ENCODE measurements at regions not wholly inside any gene's neighbourhood (a gene's known extent, or its start where the extent isn't known, plus 50 kb on each side); places are given as distances from the start of the nearest gene placed in this dataset.

- no peaks in the 10 kb centered on the region for H3K9me3 ChIP-seq
- no peak overlapping the region for H3K4me2 ChIP-seq
- ChIA-PET POLR2A (no interaction called here), CTCF (interaction anchor here (0.6 kb wide), 1 partner anchor 71 kb away, joined by 3 read pairs; no protein-coding TSS in a partner anchor)
- DNase-seq (ENCODE audit: low read depth in 1 of 2, low spot score in 1 of 2) (no peak), FAIRE-seq (no peak), ATAC-seq (no peak)
- TF ChIP-seq ELK1 (IDR thresholded peaks at IDR 0.05; ENCODE audit: low read depth, low read length) = no peak
- TF ChIP-seq RFX5 (IDR thresholded peaks at IDR 0.05) = no peak
- TF ChIP-seq FOSL2 (IDR thresholded peaks at IDR 0.05) = no peak
- no peak for TF ChIP-seq FOSL2 (CRISPR knock-in tag; IDR thresholded peaks at IDR 0.05)
- no peak for TF ChIP-seq HOXA7 (CRISPR knock-in tag; IDR thresholded peaks at IDR 0.05)
- TF ChIP-seq KDM5A (IDR thresholded peaks at IDR 0.05) = no peak
- TF ChIP-seq RAD21 (conservative IDR thresholded peaks at IDR 0.05 in 1 of 2, IDR thresholded peaks at IDR 0.05 in 1 of 2) = no peak
- no peak overlapping the region for H3K4me3 ChIP-seq
- H3K4me1 ChIP-seq = no peaks in the 10 kb centered on the region
- no peak overlapping the region for H3K27ac ChIP-seq
- WGBS (ENCODE audit: missing lambda C conversion rate) = 27% methylated on average over 6 of the region's 6 CpGs
Measured at GRCh38 chr7:127512663-127513062, 72.7 kb downstream of the GCC1 start.

GRCh38 chr7:127504715-127505114 is 80.7 kb downstream of the GCC1 start:
- H3K4me2 ChIP-seq = no peak overlapping the region
- POLR2A ChIA-PET = no interaction called here
- H3K27ac ChIP-seq = no peak overlapping the region
- DNase-seq (ENCODE audit: low read depth in 1 of 2, low spot score in 1 of 2) (peak in 1 of 2 experiments; percentile 29), FAIRE-seq (no peak), ATAC-seq (peak in 1 of 2 experiments; percentile 77; a peak in 3 of 6 replicates)
- no peak overlapping the region for H3K4me3 ChIP-seq
- no peaks in the 10 kb centered on the region for H3K9me3 ChIP-seq
- WGBS (ENCODE audit: missing lambda C conversion rate) = 1% methylated on average over 4 of the region's 4 CpGs
- H3K4me1 ChIP-seq = no peaks in the 10 kb centered on the region
- CTCF ChIA-PET = interaction anchor here (2.0 to 2.1 kb wide), 2 partner anchors 10 to 12 kb away, joined by 6 to 7 read pairs; no protein-coding TSS in a partner anchor
- TF ChIP-seq HOXA7 (CRISPR knock-in tag; IDR thresholded peaks at IDR 0.05) = no peak
- no peak for TF ChIP-seq PBX3 (IDR thresholded peaks at IDR 0.05)
- TF ChIP-seq E2F6 (IDR thresholded peaks at IDR 0.05; ENCODE audit: borderline replicate concordance, low read depth) = no peak
- TF ChIP-seq PHF8 (IDR thresholded peaks at IDR 0.05; ENCODE audit: borderline replicate concordance, low read depth) = no peak
- TF ChIP-seq BHLHE40 (IDR thresholded peaks at IDR 0.05; ENCODE audit: low read depth, low read length) = no peak
- TF ChIP-seq TP53 (CRISPR knock-in tag; IDR thresholded peaks at IDR 0.05) = no peak
- no peak for TF ChIP-seq MAX (IDR thresholded peaks at IDR 0.05)
- no peak for TF ChIP-seq HOXB5 (CRISPR knock-in tag; IDR thresholded peaks at IDR 0.05)
- TF ChIP-seq CBX8 (IDR thresholded peaks at IDR 0.05) = no peak
- TF ChIP-seq GATA3 (IDR thresholded peaks at IDR 0.05; ENCODE audit: borderline replicate concordance) = no peak
- peak in 1 of 2 experiments; percentile 29; a peak in 2 of 5 replicates for TF ChIP-seq RAD21 (conservative IDR thresholded peaks at IDR 0.05 in 1 of 2, IDR thresholded peaks at IDR 0.05 in 1 of 2)
- no peak for TF ChIP-seq RCOR1 (IDR thresholded peaks at IDR 0.05; ENCODE audit: low read depth, low read length)
- TF ChIP-seq CTCF (IDR thresholded peaks at IDR 0.05) = peak; percentile 22; the same call in 2 of the 3 replicates

- CTCF ChIA-PET = no interaction called here
- WGBS (ENCODE audit: missing lambda C conversion rate) = 10% methylated on average over 4 of the region's 4 CpGs
- FAIRE-seq = no peak
- TF ChIP-seq TFCP2L1 (CRISPR knock-in tag; IDR thresholded peaks at IDR 0.05) (no peak), FOSL2 (IDR thresholded peaks at IDR 0.05) (no peak), FOSL2 (CRISPR knock-in tag; IDR thresholded peaks at IDR 0.05) (no peak), MAZ (IDR thresholded peaks at IDR 0.05; ENCODE audit: borderline replicate concordance, low read depth, low read length) (no peak), BHLHE40 (IDR thresholded peaks at IDR 0.05; ENCODE audit: low read depth, low read length) (no peak), USF2 (IDR thresholded peaks at IDR 0.05) (no peak), TP53 (CRISPR knock-in tag; IDR thresholded peaks at IDR 0.05) (no peak), FOSB (CRISPR knock-in tag; IDR thresholded peaks at IDR 0.05) (no peak), CTCF (IDR thresholded peaks at IDR 0.05) (no peak), EHMT2 (IDR thresholded peaks at IDR 0.05; ENCODE audit: low read depth) (no peak), HDAC2 (IDR thresholded peaks at IDR 0.05) (no peak), GATA3 (IDR thresholded peaks at IDR 0.05; ENCODE audit: borderline replicate concordance) (no peak), POLR2AphosphoS2 (conservative IDR thresholded peaks at IDR 0.05; ENCODE audit: low read length) (no peak), ZNF302 (CRISPR knock-in tag; IDR thresholded peaks at IDR 0.05) (no peak), CBX2 (IDR thresholded peaks at IDR 0.05; ENCODE audit: borderline replicate concordance, low read depth) (no peak)
Measured at GRCh38 chr7:127501817-127502216, 83.6 kb downstream of the GCC1 start.

More at GRCh38 chr7:127501817-127502216, 83.6 kb downstream of the GCC1 start:
- Histone ChIP-seq H3K4me3 (no peak overlapping the region), H3K27ac (no peak overlapping the region), H3K4me1 (no peaks in the 10 kb centered on the region), H3K9me3 (no peaks in the 10 kb centered on the region), H3K4me2 (no peak overlapping the region)
- ATAC-seq = no peak
- POLR2A ChIA-PET = no interaction called here
- DNase-seq (ENCODE audit: low read depth in 1 of 2, low spot score in 1 of 2) = no peak

Measured in A549 (cell line).